NCI-H2227 treated with DMSO at 0.1 percent for 48 hours (cell line): ENCODE measurements at regions not wholly inside any gene's neighbourhood (a gene's known extent, or its start where the extent isn't known, plus 50 kb on each side); places are given as distances from the start of the nearest gene placed in this dataset.
A peak's percentile ranks its signal among the peaks of the same experiment; 100 is the strongest.

Experiments
- DNase-seq: peaks from one replicate; lab custom pipeline; 2025; lab: John Stamatoyannopoulos, UW

GRCh38 chr2:59674100-59674499, 879.4 kb downstream of the BCL11A start:
- no peak for DNase-seq

- DNase-seq: peak; percentile 42
These were observed 888.4 kb downstream of the BCL11A start for GRCh38 chr2:59665021-59665420.

- no peak for DNase-seq
These were observed 891.2 kb downstream of the BCL11A start for GRCh38 chr2:59662127-59662861.

GRCh38 chr2:59660262-59660661, 893.2 kb downstream of the BCL11A start:
- DNase-seq: no peak

GRCh38 chr2:59658906-59659635, 894.4 kb downstream of the BCL11A start:
- DNase-seq: no peak

- DNase-seq: no peak
These were observed 897.6 kb downstream of the BCL11A start for GRCh38 chr2:59655809-59656208.

- DNase-seq: no peak
These were observed 898.7 kb downstream of the BCL11A start for GRCh38 chr2:59654710-59655109.

- DNase-seq: no peak
These were observed 900.3 kb downstream of the BCL11A start for GRCh38 chr2:59653164-59653563.

GRCh38 chr2:59630789-59631188, 922.7 kb downstream of the BCL11A start:
- DNase-seq: no peak

GRCh38 chr2:59627599-59627998, 925.9 kb downstream of the BCL11A start:
- no peak for DNase-seq

- no peak for DNase-seq
These were observed 930.7 kb downstream of the BCL11A start for GRCh38 chr2:59622599-59623308.

- DNase-seq: peak; percentile 53
These were observed 949.3 kb downstream of the BCL11A start for GRCh38 chr2:59604123-59604522.

- DNase-seq: no peak
These were observed 958.7 kb downstream of the BCL11A start for GRCh38 chr2:59594671-59595222.

GRCh38 chr2:59590798-59591197, 962.7 kb downstream of the BCL11A start:
- no peak for DNase-seq

GRCh38 chr2:59589881-59590280, 963.6 kb downstream of the BCL11A start:
- DNase-seq: no peak

- no peak for DNase-seq
These were observed 965.2 kb downstream of the BCL11A start for GRCh38 chr2:59588286-59588685.

- DNase-seq: no peak
These were observed 967.3 kb downstream of the BCL11A start for GRCh38 chr2:59586176-59586575.

- DNase-seq: peak; percentile 80
These were observed 967.8 kb downstream of the BCL11A start for GRCh38 chr2:59585655-59586054.

GRCh38 chr2:59584958-59585357, 968.5 kb downstream of the BCL11A start:
- no peak for DNase-seq

GRCh38 chr2:59583173-59583765, 970.2 kb downstream of the BCL11A start:
- DNase-seq: no peak

- no peak for DNase-seq
These were observed 975.1 kb downstream of the BCL11A start for GRCh38 chr2:59578349-59578748.

- no peak for DNase-seq
These were observed 978.3 kb downstream of the BCL11A start for GRCh38 chr2:59575191-59575590.
